A673 (cell line): ENCODE measurements at regions not wholly inside any gene's neighbourhood (a gene's known extent, or its start where the extent isn't known, plus 50 kb on each side); places are given as distances from the start of the nearest gene placed in this dataset.

ENCODE experiments used
- BruUV-seq: library from RNA; stranded (reverse); fragments of 400-500 nt; replicated peaks from 2 replicates; lab custom pipeline; 2021; lab: Mats Ljungman, UMichigan
- CTCF ChIA-PET: fragments of 300-600 bp; sonication (Branson Sonifier 250); formaldehyde crosslinking; loops from one replicate; lab custom pipeline; 2022; ENCODE audit warnings: antibody characterized with exemption; lab: Charles Lee
- POLR2A ChIA-PET: fragments of 300-600 bp; sonication (Branson Sonifier 250); formaldehyde crosslinking; loops from one replicate; lab custom pipeline; 2022; ENCODE audit warnings: antibody characterized with exemption; ENCODE audit not compliant: low non-redundant PET; lab: Charles Lee
- DNase-seq: peaks from one replicate; pipeline ENCODE4 v3.0.0-alpha.2; 2015; ENCODE audit warnings: low spot score
- H3K27ac ChIP-seq: fragments of 200-600 bp; sonication (generic); 2 replicates; pipeline ENCODE4 v1.5.1; 2016; ENCODE audit warnings: mixed run types, low read depth, mild to moderate bottlenecking, mixed read lengths, antibody characterized with exemption, low read length; ENCODE audit not compliant: poor library complexity, severe bottlenecking
- H3K27me3 ChIP-seq: fragments of 200-600 bp; sonication (generic); replicated peaks from 2 replicates; pipeline ENCODE4 v1.6.1; 2017; ENCODE audit warnings: mixed run types, low read depth, mild to moderate bottlenecking, mixed read lengths, antibody characterized with exemption, low read length; ENCODE audit not compliant: insufficient read depth, poor library complexity
- H3K36me3 ChIP-seq: fragments of 200-600 bp; sonication (generic); 2 replicates; pipeline ENCODE4 v1.6.1; 2016; ENCODE audit warnings: mixed run types, mild to moderate bottlenecking, mixed read lengths, antibody characterized with exemption, low read length; ENCODE audit not compliant: insufficient read depth, poor library complexity, severe bottlenecking
- H3K4me1 ChIP-seq: fragments of 200-600 bp; sonication (generic); 2 replicates; pipeline ENCODE4 v1.6.1; 2017; ENCODE audit warnings: mixed run types, mild to moderate bottlenecking, mixed read lengths, antibody characterized with exemption, low read length; ENCODE audit not compliant: insufficient read depth, poor library complexity, severe bottlenecking
- H3K4me3 ChIP-seq: fragments of 200-600 bp; sonication (generic); 2 replicates; pipeline ENCODE4 v1.5.1; 2016; ENCODE audit warnings: low read depth, mixed run types, mild to moderate bottlenecking, mixed read lengths, low read length; ENCODE audit not compliant: poor library complexity, severe bottlenecking
- H3K9me3 ChIP-seq: fragments of 200-600 bp; sonication (generic); 2 replicates; pipeline ENCODE4 v1.6.1; 2016; ENCODE audit warnings: mixed run types, low read depth, mild to moderate bottlenecking, mixed read lengths, antibody characterized with exemption, low read length; ENCODE audit not compliant: poor library complexity, severe bottlenecking
- CTCF ChIP-seq: fragments of 300-800, 200-600 bp; sonication (generic); conservative IDR thresholded peaks from 2 replicates; pipeline ENCODE4 v1.5.1; 2017; ENCODE audit warnings: low read depth, mild to moderate bottlenecking, antibody characterized with exemption, low read length, moderate library complexity, mixed read lengths
- EZH2 ChIP-seq: fragments of 200-600 bp; sonication (generic); IDR thresholded peaks from 2 replicates; pipeline ENCODE4 v1.6.1; 2017; ENCODE audit warnings: borderline replicate concordance, low read depth, mild to moderate bottlenecking, mixed read lengths, antibody characterized with exemption, low read length; ENCODE audit not compliant: poor library complexity, severe bottlenecking
- intact Hi-C: fragments of 100-400 bp; cut with micrococcal nuclease; formaldehyde crosslinking; loops from one replicate; pipeline ENCODE4 v1.10.0; 2022; ENCODE audit not compliant: unreplicated experiment

- intact Hi-C loops: no loop called here
- BruUV-seq: no TSS peak
- TF ChIP-seq EZH2: no peak
- TF ChIP-seq CTCF: no peak
- peaks cover 34% of the 10 kb centered on the region for H3K9me3 ChIP-seq
- H3K27me3 ChIP-seq: no peaks in the 10 kb centered on the region
- DNase-seq: no peak
- ChIA-PET POLR2A (no interaction called here), CTCF (no interaction called here)
- no peaks in the 10 kb centered on the region for H3K4me1 ChIP-seq
- H3K27ac ChIP-seq: no peak overlapping the region
- H3K36me3 ChIP-seq: no peaks in the 10 kb centered on the region
- H3K4me3 ChIP-seq: no peak overlapping the region
Measured at GRCh38 chr5:8434501-8434900, 565.6 kb downstream of the MTRR start.

DNA sequence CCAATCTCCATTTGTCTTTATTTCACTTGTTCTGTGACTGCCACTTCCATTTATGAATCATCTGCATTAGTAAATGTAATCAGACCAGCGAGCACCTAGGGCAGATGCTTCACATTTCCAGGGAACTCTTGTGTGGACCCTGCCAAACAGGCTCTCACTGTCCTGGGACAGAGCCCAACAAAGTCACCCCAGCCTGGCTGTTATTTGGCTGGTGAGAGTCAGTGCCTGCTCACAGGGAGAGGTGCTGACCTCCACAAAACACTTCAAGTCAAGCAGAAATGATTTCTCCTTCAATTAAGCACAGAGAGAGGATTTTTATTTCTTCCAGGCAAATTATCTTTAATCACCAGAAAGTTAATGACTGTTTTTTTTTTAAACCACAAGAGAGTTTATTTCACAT, 568.0 kb downstream of the MTRR start:
- intact Hi-C loops: no loop called here
- ChIA-PET POLR2A (no interaction called here), CTCF (no interaction called here)
- H3K4me1 ChIP-seq: no peaks in the 10 kb centered on the region
- TF ChIP-seq EZH2 (no peak), CTCF (no peak)
- DNase-seq: no peak
- no peaks in the 10 kb centered on the region for H3K27me3 ChIP-seq
- no peak overlapping the region for H3K4me3 ChIP-seq
- no peak overlapping the region for H3K27ac ChIP-seq
- H3K9me3 ChIP-seq: peaks cover 37% of the 10 kb centered on the region
- no peaks in the 10 kb centered on the region for H3K36me3 ChIP-seq
- BruUV-seq: no TSS peak

- Histone ChIP-seq H3K4me3 (no peak overlapping the region), H3K9me3 (peaks cover 31% of the 10 kb centered on the region), H3K27ac (no peak overlapping the region), H3K27me3 (no peaks in the 10 kb centered on the region), H3K4me1 (no peaks in the 10 kb centered on the region), H3K36me3 (no peaks in the 10 kb centered on the region)
- POLR2A ChIA-PET: no interaction called here
- no TSS peak for BruUV-seq
- TF ChIP-seq EZH2 (no peak), CTCF (no peak)
- CTCF ChIA-PET: no interaction called here
- intact Hi-C loops: no loop called here
- no peak for DNase-seq
Measured at GRCh38 chr5:8445139-8445538, 576.2 kb downstream of the MTRR start.
